Thoracic aorta (tissue), 2 donors: ENCODE measurements at regions not wholly inside any gene's neighbourhood (a gene's known extent, or its start where the extent isn't known, plus 50 kb on each side); places are given as distances from the start of the nearest gene placed in this dataset.

Experiments
- ATAC-seq: fragments of 150-250 bp; one replicate; pipeline ENCODE4 v1.8.0; 2017; ENCODE audit warnings: low read depth; ENCODE audit not compliant: insufficient number of reproducible peaks, low FRiP score
- DNase-seq: peaks from one replicate; pipeline ENCODE4 v3.0.0-alpha.2; 2020; ENCODE audit warnings: low spot score
- H3K27ac ChIP-seq, 2 donors: fragments of 200-600 bp; sonication (generic); 1 replicate in 1 of 2; 2 replicates in 1 of 2; pipeline ENCODE4 v1.5.1; 2016; ENCODE audit warnings: mild to moderate bottlenecking in 2 of 2, moderate library complexity in 2 of 2
- H3K27me3 ChIP-seq: fragments of 200-600 bp; sonication (generic); replicated peaks from 2 replicates; pipeline ENCODE4 v1.6.0; 2016; ENCODE audit warnings: mild to moderate bottlenecking; ENCODE audit not compliant: insufficient read depth
- H3K36me3 ChIP-seq: fragments of 200-600 bp; sonication (generic); one replicate; pipeline ENCODE4 v1.5.1; 2016
- H3K4me1 ChIP-seq, 2 donors: fragments of 200-600 bp; sonication (generic); 1 replicate in 1 of 2; 2 replicates in 1 of 2; pipeline versions ENCODE4 v1.5.1 to v1.6.0; 2016; ENCODE audit warnings: low read depth in 2 of 2, mild to moderate bottlenecking in 1 of 2; ENCODE audit not compliant: control insufficient read depth in 1 of 2
- H3K4me3 ChIP-seq: fragments of 200-600 bp; sonication (generic); 2 replicates; pipeline ENCODE4 v1.5.1; 2016; ENCODE audit warnings: mild to moderate bottlenecking
- H3K9me3 ChIP-seq: fragments of 200-600 bp; sonication (generic); 2 replicates; pipeline ENCODE4 v1.5.1; 2016
- CTCF ChIP-seq: fragments of 200-600 bp; sonication (generic); IDR thresholded peaks from one replicate; pipeline ENCODE4 v1.5.1; 2019; ENCODE audit warnings: antibody characterized with exemption

DNA sequence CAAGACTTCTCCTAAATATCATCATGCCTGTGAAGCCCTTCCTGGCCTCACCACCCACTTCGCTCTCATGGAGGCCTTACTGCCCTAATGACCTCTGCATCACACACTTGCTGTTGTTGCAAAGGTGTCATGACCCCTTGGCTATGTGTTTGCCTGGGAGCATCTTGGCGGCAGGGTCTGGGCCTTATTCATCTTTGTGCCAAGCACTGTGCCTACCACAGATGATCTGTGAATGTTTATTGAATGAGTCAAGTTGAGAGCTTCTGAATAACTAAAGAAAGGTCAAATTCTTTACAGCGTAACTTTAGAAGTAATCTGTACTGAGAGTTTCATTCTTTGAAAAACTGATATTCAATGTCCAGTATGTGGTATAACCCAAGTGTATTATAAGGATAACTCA lies 113.3 kb downstream of the TTC8 start:
- Histone ChIP-seq H3K4me3 (no peak overlapping the region), H3K9me3 (no peaks in the 10 kb centered on the region), H3K27me3 (no peaks in the 10 kb centered on the region), H3K27ac (no peak overlapping the region), H3K36me3 (no peaks in the 10 kb centered on the region), H3K4me1 (no peaks in the 10 kb centered on the region)
- DNase-seq (no peak), ATAC-seq (no peak)
- no peak for TF ChIP-seq CTCF

DNA sequence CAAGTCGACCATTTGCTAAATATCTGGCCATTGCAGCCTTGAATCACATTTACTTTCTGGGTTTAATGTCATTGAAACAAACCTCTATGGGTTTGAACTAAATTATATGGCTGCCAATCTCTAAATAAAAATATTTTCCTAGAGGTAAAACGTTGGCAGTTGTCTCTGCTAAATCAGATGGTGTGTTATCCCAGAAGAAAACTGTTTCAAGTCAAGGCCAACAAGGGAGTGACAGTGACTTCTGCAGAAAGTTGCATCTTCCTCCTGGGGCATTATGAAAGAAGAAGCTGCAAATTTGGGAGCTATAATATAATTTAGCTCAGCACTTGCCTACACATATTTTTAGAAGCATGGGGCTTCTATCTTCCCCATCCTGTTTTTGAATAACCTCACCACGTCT lies 116.2 kb downstream of the TTC8 start:
- no peak for ATAC-seq
- DNase-seq, result no peak
- Histone ChIP-seq H3K36me3 (no peaks in the 10 kb centered on the region), H3K27ac (no peak overlapping the region), H3K4me1 (no peaks in the 10 kb centered on the region), H3K9me3 (no peaks in the 10 kb centered on the region), H3K4me3 (no peak overlapping the region), H3K27me3 (no peaks in the 10 kb centered on the region)
- no peak for TF ChIP-seq CTCF

DNA sequence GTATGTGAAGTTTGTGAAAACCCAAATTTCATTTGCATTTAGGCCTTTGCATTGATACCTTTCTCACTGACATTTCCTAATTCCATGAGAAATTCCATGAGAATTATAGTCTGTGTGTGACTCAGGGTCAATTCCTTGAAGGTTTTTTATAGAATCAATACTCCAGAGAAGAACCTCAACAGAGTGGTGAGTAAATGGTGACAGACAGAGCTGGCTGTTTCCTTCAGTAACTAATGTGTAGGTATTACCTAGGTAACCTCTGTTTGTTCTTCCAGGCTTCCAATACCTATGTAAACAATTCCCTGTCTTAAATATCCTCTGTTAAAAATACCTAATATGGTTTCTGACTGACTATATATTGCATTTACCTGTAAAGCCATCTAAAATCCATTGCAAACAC lies 117.0 kb downstream of the TTC8 start:
- no peak for TF ChIP-seq CTCF
- DNase-seq (no peak), ATAC-seq (no peak)
- H3K36me3 ChIP-seq, result no peaks in the 10 kb centered on the region
- H3K4me3 ChIP-seq, result no peak overlapping the region
- H3K9me3 ChIP-seq, result no peaks in the 10 kb centered on the region
- no peaks in the 10 kb centered on the region for H3K27me3 ChIP-seq
- H3K27ac ChIP-seq, result no peak overlapping the region
- no peaks in the 10 kb centered on the region for H3K4me1 ChIP-seq

DNA sequence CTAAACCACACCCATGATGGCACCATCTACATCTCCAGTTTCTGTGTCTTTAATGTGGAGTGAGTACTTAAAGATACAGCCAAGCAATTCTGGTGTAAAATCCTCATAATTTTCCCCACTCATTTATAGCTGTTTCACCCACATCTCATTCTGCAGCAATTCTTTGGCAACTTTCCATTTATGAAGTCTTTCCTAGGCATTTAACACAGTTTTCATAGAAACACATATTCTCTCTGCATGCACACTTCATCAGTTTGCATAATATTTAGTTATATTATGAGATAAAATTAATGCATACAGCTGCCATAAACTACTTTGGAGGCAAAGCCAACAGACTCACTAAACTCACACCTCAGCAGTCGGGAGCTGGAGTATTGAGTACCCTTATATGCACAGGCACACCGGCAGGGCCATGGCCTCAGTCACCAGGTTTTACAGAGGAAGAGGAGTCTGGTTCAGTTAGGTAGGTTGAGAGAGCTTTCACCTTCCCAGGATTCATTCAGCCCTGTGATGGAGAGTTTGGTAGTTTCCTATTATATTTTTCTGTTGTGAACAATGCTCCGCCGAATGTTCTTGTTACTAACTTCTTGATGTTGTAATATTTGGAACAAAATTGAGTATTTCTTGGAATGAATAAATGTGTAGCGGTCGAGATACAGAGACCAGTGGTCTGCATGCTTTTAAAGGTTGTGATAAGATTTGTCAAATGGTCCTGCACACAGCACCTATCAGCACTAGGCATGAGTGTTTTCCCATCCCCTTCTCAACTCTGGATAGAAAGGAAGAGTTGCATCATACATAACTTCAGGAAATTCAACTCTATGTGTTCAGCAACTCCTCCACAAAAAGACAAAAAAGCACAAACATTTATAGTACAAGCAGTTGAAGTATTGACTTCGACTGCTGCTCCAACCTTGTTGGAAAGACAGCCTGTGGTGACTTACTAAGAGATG lies 123.5 kb downstream of the TTC8 start:
- TF ChIP-seq CTCF, result no peak
- DNase-seq, result no peak
- Histone ChIP-seq H3K4me1 (no peaks in the 10 kb centered on the region), H3K27me3 (no peaks in the 10 kb centered on the region), H3K9me3 (no peaks in the 10 kb centered on the region), H3K4me3 (no peak overlapping the region), H3K36me3 (no peaks in the 10 kb centered on the region), H3K27ac (no peak overlapping the region)
- ATAC-seq, result no peak

GRCh38 chr14:88950069-88950468 lies 125.6 kb downstream of the TTC8 start:
- no peaks in the 10 kb centered on the region for H3K36me3 ChIP-seq
- ATAC-seq (no peak), DNase-seq (no peak)
- TF ChIP-seq CTCF, result no peak
- H3K27me3 ChIP-seq, result no peaks in the 10 kb centered on the region
- H3K27ac ChIP-seq, result no peak overlapping the region
- no peaks in the 10 kb centered on the region for H3K4me1 ChIP-seq
- no peaks in the 10 kb centered on the region for H3K9me3 ChIP-seq
- H3K4me3 ChIP-seq, result no peak overlapping the region
